Frontal cortex (tissue), 3 donors: ENCODE measurements at regions not wholly inside any gene's neighbourhood (a gene's known extent, or its start where the extent isn't known, plus 50 kb on each side); places are given as distances from the start of the nearest gene placed in this dataset.
"Not testable (repeated sequence)": the region's sequence is repeated elsewhere in the genome, so short reads cannot be mapped to it uniquely, and the experiment has no call there.

Experiments
- DNase-seq, 2 donors: peaks; one replicate each; pipeline ENCODE4 v3.0.0; 2012; ENCODE audit warnings: low spot score in 2 of 2
- FAIRE-seq: peaks from 2 replicates; lab custom pipeline; 2012; peaks lifted over from hg19 to GRCh38; lab: Jason Lieb, UNC
- donor health status: control.
- donor health status: control.
- donor health status: control.

DNA sequence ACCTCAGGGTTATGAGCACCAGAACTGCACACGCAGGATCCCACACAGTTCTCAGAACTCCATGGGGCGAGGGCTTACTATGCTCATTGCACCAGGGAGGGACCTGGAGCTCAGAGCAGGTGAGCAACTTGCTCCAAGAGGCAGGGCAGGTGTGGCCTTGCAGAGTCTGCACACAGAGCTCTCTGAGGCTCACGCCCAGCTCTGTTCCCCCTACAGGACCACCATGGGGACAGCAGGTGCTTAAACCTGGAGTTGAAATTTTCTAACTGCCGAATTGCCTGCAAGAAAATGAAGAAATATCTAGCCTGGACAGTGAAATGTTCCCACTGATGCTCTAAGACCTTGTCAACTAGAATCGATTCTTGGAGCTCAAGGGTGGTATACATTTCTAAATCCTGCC is 49.9 kb upstream of the MSMB start:
- DNase-seq, FAIRE-seq: not testable (repeated sequence)

GRCh38 chr10:46096446-46096845 is 50.4 kb upstream of the MSMB start:
- DNase-seq: no peak
- no peak for FAIRE-seq

DNA sequence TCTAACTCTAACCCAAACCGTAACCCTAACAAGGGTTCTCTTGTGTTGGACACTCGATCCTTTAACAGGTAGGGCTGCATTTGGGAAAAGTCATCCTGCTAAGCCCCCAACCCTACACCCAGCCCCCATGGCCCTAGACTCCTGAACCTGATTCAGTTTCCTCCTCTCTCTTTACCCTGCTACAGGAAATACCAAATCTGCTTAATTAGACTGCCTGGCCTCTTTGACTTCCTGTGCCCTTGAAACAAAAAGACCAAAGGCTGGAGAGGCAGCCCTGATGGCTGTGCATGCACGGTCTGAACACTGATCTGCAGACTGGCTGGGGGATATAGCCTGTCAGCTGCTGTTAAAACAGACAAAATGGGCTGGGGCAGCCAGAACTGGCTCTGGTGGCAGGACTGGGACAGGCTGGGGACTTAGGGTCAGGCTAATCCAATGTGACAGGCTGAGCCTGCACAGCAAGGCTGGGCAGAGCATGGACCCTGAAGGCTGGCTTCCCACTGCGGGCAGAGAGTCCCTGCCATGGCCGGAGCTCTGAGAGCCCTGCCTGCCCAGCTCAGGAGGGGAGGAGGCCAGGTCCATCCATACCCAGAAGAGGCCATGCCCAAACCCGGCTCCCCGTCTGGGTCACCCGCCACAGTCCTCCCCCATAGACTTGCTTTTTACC is 51.0 kb upstream of the MSMB start:
- no peak for DNase-seq
- no peak for FAIRE-seq

GRCh38 chr10:46097576-46098317 is 51.7 kb upstream of the MSMB start:
- DNase-seq: no peak
- FAIRE-seq: no peak

- FAIRE-seq (no peak), DNase-seq (no peak)
Measured at GRCh38 chr10:46098386-46098785, 52.3 kb upstream of the MSMB start.

DNA sequence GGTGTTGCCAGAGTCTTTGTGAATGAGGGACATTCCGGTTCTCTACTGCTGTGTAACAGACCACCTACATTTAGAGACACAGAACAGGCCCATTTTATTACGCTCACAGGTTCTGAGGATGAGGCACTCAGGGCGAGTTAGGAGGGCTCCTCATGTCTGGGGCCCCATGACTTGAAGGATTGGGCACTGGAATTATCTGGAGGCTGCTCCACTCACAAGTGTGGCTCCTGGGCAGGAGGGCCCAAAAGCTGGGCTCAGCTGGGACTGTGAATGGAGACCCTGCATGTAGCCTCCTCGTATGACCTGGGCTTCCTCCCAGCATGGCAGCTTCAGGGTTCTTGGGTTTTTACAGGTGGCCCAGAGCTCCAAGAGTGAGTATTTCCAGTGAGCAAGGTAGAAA is 52.9 kb upstream of the MSMB start:
- FAIRE-seq: not testable (repeated sequence)

GRCh38 chr10:46104071-46104585 is 58.1 kb upstream of the MSMB start:
- DNase-seq (no peak), FAIRE-seq (no peak)

More for the DNA sequence above, 52.9 kb upstream of the MSMB start:
- DNase-seq: not testable (repeated sequence)

DNA sequence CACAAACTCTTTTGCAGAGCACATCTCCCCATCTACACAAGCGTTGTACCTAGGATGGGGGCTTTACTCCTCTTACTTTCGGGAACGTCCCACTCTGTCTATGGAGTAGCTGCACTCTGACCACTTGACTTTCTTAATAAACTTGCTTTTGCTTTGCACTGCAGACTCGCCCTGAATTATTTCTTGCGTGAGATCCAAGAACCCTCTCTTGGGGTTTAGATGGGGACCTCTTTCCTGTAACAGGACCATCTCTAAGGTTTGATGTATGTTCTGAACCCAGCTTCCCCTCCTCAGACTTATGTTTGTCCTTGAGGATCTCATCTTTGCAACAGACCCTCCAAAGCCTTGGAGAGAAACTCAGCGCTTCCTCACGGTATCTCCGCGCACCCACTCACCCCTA is 59.3 kb upstream of the MSMB start:
- DNase-seq, FAIRE-seq: not testable (repeated sequence)

DNA sequence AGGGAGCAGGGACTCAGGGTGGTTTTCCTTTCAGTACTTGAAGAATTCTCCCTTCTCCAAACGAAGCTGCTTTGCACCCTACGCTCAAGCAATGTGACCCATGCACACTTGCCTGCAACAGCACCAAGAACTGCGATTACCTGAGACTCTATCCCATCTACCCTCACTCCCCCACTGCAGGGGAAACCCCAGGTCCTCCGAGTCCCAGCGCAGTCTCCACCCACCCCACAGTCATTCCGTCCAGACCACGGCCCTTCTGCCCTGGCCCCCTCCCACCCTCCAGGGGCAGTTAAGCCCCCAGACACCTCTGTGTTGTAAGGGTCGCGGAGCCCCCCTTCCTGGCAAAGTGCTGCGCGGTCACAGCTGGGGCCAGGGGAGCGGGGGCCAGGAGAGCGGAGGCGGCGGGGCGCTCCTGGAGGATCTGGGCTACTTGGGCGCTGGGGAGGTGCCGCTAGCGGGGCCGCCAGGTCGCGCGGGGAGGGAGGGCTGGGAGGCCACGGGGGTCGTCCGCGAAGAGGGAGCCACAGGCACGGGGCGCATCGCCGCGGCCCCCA is 59.9 kb upstream of the MSMB start:
- FAIRE-seq: not testable (repeated sequence)

DNA sequence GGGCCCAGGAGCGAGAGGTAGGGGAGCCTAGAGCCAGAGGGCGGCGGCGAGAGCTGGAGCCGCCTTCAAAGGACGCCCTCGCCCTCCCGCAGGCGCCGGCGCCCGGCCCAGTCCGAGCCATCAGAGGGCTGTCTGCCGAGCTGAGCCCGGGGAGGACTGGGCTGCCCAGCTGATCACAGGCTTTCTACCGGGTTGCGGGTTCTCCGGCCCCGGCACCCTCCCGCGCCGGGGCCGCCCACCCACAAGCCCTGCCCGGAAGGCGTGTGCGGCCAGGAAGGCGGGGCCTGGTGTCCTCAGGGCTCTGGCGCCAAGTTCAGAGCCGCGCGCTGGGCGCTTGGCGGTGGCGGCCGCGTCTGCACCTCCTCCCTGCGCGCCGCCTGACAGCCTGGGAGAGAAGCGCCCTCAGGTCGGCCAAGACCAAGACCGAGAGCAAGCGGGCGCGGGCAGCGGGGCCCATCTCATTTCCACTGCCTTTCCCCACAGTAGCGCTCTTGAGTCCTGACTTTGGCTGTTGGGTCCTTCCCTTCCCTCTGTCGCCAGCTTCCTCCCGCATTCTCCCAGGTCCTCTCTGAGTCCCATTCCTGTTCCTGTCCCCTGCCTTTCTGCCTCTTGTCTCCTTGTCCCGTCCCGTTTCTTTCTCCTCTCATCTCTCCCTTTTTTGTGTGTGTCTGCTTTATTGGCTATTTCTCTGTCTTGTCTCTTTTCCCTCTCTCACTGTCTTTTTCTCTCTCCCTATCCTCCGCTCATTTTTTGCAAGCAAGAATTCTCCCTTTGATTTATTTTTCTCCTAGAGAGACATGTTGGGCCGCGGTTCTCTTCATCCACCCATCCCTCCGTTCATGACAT is 60.6 kb upstream of the MSMB start:
- peak; percentile 56 to 58 for DNase-seq
- no peak for FAIRE-seq

More for the DNA sequence above, 59.9 kb upstream of the MSMB start:
- DNase-seq: not testable (repeated sequence)

DNA sequence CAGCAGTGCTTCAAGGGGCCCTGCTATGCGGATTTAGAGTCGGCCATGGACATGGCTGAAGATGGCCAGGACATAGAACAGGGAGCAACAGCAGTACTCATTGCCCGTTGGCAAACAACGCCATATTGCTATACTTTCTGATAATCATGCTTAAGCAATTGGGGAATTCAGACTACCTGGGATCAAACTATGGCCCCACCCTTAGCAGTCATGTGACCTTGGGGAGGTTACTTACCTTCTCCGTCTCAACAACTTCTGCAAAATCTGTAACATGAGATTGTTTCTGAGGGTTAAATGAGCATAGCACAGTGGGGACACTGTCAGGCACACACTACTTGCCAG is 62.1 kb upstream of the MSMB start:
- not testable (repeated sequence) for FAIRE-seq, DNase-seq

DNA sequence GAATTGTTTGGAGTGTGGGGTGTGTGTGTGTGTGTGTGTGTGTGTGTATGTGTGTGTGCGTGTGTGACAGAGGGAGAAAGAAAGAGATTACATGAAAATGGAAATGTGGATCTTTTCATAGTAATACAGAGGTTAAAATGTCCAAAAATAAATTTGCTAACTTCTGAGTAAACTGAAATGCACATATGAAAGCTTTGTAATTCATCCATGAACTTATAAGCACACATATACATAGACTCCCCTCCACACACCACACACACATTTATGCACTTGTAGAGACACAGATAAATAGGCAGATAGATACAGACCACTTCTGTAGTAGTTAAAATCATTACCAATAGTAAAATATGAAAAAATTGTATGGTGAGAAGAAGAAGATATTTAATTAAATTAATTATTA is 108.2 kb upstream of the MSMB start:
- not testable (repeated sequence) for FAIRE-seq, DNase-seq

DNA sequence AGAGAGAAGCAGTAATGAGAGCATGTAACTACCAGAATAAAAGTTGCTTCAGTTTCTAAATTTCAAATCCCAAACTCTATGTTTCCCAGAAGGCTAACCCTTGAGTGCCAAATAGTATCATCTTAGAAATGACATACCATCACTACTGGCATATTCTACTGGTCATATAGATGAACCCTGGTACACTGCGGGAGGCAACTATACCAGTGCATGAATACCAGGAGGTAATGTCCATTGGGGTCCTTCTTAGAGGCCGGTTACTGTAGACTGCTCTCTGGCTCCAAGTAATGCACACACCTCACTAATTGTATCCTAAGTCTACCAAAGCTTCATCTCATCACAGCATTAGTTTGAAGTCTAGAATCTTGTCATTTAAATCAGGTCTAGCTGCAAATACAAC is 108.6 kb upstream of the MSMB start:
- not testable (repeated sequence) for DNase-seq, FAIRE-seq

DNA sequence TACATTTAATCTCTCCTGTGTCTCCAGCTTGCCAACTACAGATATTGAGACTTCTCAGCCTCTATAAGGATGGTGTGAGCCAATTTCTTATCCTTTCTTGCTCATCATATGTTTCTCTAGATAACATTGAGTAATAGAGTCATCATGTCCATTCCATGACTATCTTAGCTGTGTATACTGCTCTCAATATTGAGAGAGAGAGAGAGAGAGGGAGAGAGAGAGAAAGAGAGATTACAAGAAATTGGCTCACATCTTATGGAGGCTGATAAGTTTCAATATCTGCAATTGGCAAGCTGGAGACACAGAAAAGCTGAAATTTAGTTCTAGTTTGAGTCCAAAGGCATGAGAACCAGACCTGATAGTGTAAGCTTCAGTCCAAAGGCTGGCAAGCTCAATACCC is 110.8 kb upstream of the MSMB start:
- not testable (repeated sequence) for DNase-seq, FAIRE-seq

DNA sequence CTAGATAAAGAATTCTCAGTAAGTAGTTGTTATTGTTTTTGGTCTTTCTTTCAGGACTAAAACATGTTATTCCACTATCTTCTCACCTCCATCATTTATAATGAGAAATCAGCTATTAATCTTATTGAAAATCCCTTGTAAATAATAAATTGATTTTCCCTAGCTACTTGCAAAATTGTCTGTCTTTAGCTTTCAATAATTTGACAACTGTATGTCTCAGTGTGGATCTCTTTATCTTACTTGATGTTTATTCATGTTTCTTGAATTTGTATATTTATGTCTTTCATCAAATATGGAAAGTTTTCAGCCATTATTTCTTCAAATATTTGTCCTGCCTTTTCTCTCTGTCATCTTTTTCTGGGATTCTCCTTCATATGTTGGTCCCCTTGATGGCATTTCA is 117.1 kb upstream of the ANTXRL start:
- no peak for DNase-seq
- FAIRE-seq: no peak

GRCh38 chr10:46170789-46171188 is 116.0 kb upstream of the ANTXRL start:
- DNase-seq (no peak), FAIRE-seq (no peak)

DNA sequence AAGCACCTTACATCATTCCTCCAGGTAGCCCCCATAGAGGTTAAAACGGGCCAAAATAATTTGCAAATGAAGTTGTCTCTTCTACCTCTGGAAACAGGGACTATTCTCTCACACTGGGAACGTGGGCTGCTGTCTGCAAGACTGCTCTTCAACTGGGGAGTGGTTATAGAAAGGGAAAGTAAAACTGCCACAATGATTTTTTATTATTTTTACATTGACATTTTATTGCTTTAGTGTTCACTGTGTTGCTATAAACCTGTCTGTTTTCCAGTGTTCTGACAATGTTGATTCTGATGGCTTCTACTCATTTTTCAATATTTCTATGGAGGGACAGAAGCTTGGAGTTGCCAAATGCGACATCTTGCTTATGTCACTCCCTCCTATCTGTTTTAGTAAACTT is 115.1 kb upstream of the ANTXRL start:
- FAIRE-seq (no peak), DNase-seq (no peak)

- FAIRE-seq (no peak), DNase-seq (no peak)
Measured at GRCh38 chr10:46175296-46175695, 111.5 kb upstream of the ANTXRL start.

DNA sequence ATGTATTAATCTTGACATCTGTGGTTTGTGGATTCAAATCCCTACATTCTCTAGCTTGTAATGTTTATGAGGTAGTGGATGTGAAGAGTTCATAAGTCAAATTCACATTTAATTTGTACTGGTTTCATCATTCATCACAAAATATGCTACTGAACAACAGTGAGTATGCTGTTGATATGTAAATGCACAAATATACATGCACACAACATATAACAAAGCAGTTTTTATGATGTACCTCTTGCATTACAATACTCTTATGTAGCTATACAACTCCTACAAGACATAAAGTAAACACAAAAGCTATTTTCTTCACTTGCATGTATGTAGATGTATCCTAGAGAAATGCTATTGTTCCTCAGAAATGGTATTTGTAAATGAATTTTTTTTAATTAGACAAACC is 111.0 kb upstream of the ANTXRL start:
- no peak for FAIRE-seq

GRCh38 chr10:46187431-46187830 is 99.4 kb upstream of the ANTXRL start:
- not testable (repeated sequence) for DNase-seq, FAIRE-seq

More for the DNA sequence above, 111.0 kb upstream of the ANTXRL start:
- no peak for DNase-seq
